Nephron (organoid): ENCODE measurements at regions not wholly inside any gene's neighbourhood (a gene's known extent, or its start where the extent isn't known, plus 50 kb on each side); places are given as distances from the start of the nearest gene placed in this dataset.

Experiments
- H3K27ac Mint-ChIP-seq, 3 experiments: 2 replicates each; pipeline ENCODE4 v1.8.0; 2020; ENCODE audit warnings: mixed read lengths in 3 of 3, mild to moderate bottlenecking in 2 of 3, moderate library complexity in 1 of 3
- H3K27me3 Mint-ChIP-seq: 2 replicates; pipeline ENCODE4 v1.8.0; 2021; ENCODE audit warnings: low read depth, mild to moderate bottlenecking, moderate library complexity, mixed read lengths
- H3K36me3 Mint-ChIP-seq: 2 replicates; pipeline ENCODE4 v1.8.0; 2020; ENCODE audit warnings: low read depth, mixed read lengths
- H3K4me1 Mint-ChIP-seq: 2 replicates; pipeline ENCODE4 v1.8.0; 2020; ENCODE audit warnings: mixed read lengths
- H3K4me3 Mint-ChIP-seq, 3 experiments: 2 replicates each; pipeline ENCODE4 v1.8.0; 2020; ENCODE audit warnings: mild to moderate bottlenecking in 3 of 3, mixed read lengths in 3 of 3, moderate library complexity in 2 of 3
- H3K9me3 Mint-ChIP-seq: 2 replicates; pipeline ENCODE4 v1.8.0; 2020; ENCODE audit warnings: mixed read lengths
- CTCF ChIP-seq, 3 experiments: fragments of 200-600 bp; sonication (generic); IDR thresholded peaks; one replicate each; pipeline ENCODE4 v1.5.0; 2021; ENCODE audit warnings: antibody characterized with exemption in 3 of 3; ENCODE audit not compliant: unreplicated experiment in 3 of 3

- TF ChIP-seq CTCF (IDR thresholded peaks at IDR 0.05; ENCODE audit: unreplicated experiment in 3 of 3) = no peak
Observed at GRCh38 chr10:78328592-78329404, 295.1 kb downstream of the RPS24 start.

GRCh38 chr10:78330884-78331283 lies 297.2 kb downstream of the RPS24 start:
- peaks cover 18% of the 10 kb centered on the region for H3K36me3 Mint-ChIP-seq
- peaks cover 17% of the 10 kb centered on the region for H3K4me1 Mint-ChIP-seq
- peaks cover 23% of the 10 kb centered on the region for H3K9me3 Mint-ChIP-seq
- TF ChIP-seq CTCF (IDR thresholded peaks at IDR 0.05; ENCODE audit: unreplicated experiment in 3 of 3) = no peak
- H3K27ac Mint-ChIP-seq = peak overlapping the region; percentile 13 to 47 (median 28)
- peaks cover 16% of the 10 kb centered on the region for H3K27me3 Mint-ChIP-seq
- H3K4me3 Mint-ChIP-seq = no peak overlapping the region

More at GRCh38 chr10:78328592-78329404, 295.1 kb downstream of the RPS24 start:
- H3K36me3 Mint-ChIP-seq = peaks cover 19% of the 10 kb centered on the region
- H3K4me3 Mint-ChIP-seq = no peak overlapping the region
- peaks cover 10% of the 10 kb centered on the region for H3K4me1 Mint-ChIP-seq
- peaks cover 16% of the 10 kb centered on the region for H3K27me3 Mint-ChIP-seq
- no peak overlapping the region for H3K27ac Mint-ChIP-seq
- peaks cover 40% of the 10 kb centered on the region for H3K9me3 Mint-ChIP-seq

- Mint-ChIP-seq H3K4me1 (peaks cover 18% of the 10 kb centered on the region), H3K9me3 (peaks cover 18% of the 10 kb centered on the region), H3K27ac (peak overlapping the region; percentile 3 to 47 (median 28)), H3K4me3 (no peak overlapping the region), H3K36me3 (peaks cover 13% of the 10 kb centered on the region), H3K27me3 (peaks cover 16% of the 10 kb centered on the region)
- no peak for TF ChIP-seq CTCF (IDR thresholded peaks at IDR 0.05; ENCODE audit: unreplicated experiment in 3 of 3)
Observed at GRCh38 chr10:78331391-78331922, 297.8 kb downstream of the RPS24 start.

GRCh38 chr10:78332012-78332411 lies 298.3 kb downstream of the RPS24 start:
- Mint-ChIP-seq H3K27me3 (peaks cover 16% of the 10 kb centered on the region), H3K36me3 (peaks cover 10% of the 10 kb centered on the region), H3K4me3 (no peak overlapping the region), H3K27ac (peak overlapping the region in 2 of 3 experiments; percentile 28 to 47), H3K4me1 (peaks cover 22% of the 10 kb centered on the region), H3K9me3 (peaks cover 17% of the 10 kb centered on the region)
- no peak for TF ChIP-seq CTCF (IDR thresholded peaks at IDR 0.05; ENCODE audit: unreplicated experiment in 3 of 3)

- Mint-ChIP-seq H3K4me3 (no peak overlapping the region), H3K4me1 (peaks cover 22% of the 10 kb centered on the region), H3K27me3 (peaks cover 14% of the 10 kb centered on the region), H3K36me3 (peaks cover 6% of the 10 kb centered on the region), H3K27ac (peak overlapping the region in 2 of 3 experiments; percentile 39 to 61), H3K9me3 (peaks cover 14% of the 10 kb centered on the region)
- TF ChIP-seq CTCF (IDR thresholded peaks at IDR 0.05; ENCODE audit: unreplicated experiment in 3 of 3) = no peak
Observed at GRCh38 chr10:78332657-78333056, 299.0 kb downstream of the RPS24 start.
